ENCODE measurements at regions not wholly inside any gene's neighbourhood (a gene's known extent, or its start where the extent isn't known, plus 50 kb on each side); places are given as distances from the start of the nearest gene placed in this dataset.

GRCh38 chr5:23445573-23445972 lies 61.8 kb upstream of the PRDM9 start:
- no peak for TF ChIP-seq POLR2A (IDR thresholded peaks at IDR 0.05)
- no peak for TF ChIP-seq CTCF (IDR thresholded peaks at IDR 0.05)
